ENCODE measurements at regions not wholly inside any gene's neighbourhood (a gene's known extent, or its start where the extent isn't known, plus 50 kb on each side); places are given as distances from the start of the nearest gene placed in this dataset.

DNA sequence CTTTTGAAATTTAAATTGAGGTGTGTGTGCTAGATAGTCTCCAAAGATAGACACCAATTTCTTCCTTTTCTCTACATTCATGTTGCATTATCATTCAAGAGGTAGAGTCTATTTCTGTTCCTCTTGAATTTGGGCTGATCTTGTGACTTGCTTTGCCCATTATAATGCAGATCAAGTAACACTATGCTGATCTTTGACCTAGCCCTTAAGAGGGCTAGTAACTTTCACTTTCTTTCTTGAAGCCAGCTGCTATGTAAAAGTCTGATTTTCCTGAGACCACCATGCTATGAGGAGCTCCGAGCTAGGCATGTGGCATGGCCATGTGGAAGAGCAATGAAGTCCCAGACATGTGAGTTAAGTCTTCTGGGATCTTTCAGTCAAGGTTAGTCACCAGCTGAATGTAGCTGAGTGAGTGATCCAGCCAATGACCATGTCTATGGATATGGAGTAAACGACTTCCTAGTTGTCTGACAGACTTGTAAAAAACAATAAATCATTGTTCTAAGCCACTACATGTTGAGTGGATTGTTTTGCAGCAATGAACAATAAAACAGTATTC lies 189.4 kb upstream of the CWC22 start:
- TF ChIP-seq, protein P1, sequence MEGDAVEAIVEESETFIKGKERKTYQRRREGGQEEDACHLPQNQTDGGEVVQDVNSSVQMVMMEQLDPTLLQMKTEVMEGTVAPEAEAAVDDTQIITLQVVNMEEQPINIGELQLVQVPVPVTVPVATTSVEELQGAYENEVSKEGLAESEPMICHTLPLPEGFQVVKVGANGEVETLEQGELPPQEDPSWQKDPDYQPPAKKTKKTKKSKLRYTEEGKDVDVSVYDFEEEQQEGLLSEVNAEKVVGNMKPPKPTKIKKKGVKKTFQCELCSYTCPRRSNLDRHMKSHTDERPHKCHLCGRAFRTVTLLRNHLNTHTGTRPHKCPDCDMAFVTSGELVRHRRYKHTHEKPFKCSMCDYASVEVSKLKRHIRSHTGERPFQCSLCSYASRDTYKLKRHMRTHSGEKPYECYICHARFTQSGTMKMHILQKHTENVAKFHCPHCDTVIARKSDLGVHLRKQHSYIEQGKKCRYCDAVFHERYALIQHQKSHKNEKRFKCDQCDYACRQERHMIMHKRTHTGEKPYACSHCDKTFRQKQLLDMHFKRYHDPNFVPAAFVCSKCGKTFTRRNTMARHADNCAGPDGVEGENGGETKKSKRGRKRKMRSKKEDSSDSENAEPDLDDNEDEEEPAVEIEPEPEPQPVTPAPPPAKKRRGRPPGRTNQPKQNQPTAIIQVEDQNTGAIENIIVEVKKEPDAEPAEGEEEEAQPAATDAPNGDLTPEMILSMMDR (IDR thresholded peaks at IDR 0.05) = no peak
- no peak for TF ChIP-seq POLR2A (IDR thresholded peaks at IDR 0.05)
